Sigmoid colon (tissue), 4 donors: ENCODE measurements at regions not wholly inside any gene's neighbourhood (a gene's known extent, or its start where the extent isn't known, plus 50 kb on each side); places are given as distances from the start of the nearest gene placed in this dataset.

ENCODE experiments used
- POLR2A ChIP-seq, 2 donors: fragments of 450-650 bp; IDR thresholded peaks; one replicate each; pipeline ENCODE4 v1.6.1; 2016; ENCODE audit warnings: antibody characterized with exemption in 2 of 2, mild to moderate bottlenecking in 2 of 2, moderate library complexity in 2 of 2
- POLR2AphosphoS5 ChIP-seq, 4 donors: sonication (generic); formaldehyde crosslinking; IDR thresholded peaks; one replicate each; pipeline ENCODE4 v1.6.1; 2017; ENCODE audit warnings: antibody characterized with exemption in 4 of 4
- TF ChIP-seq, protein P1 (sequence below), 4 experiments: fragments of 450-650 bp in 3 of 4; fragments of 200-600 bp in 1 of 4; IDR thresholded peaks; one replicate each; pipeline ENCODE4 v1.5.1; 2016 to 2019; ENCODE audit warnings: antibody characterized with exemption in 4 of 4, mild to moderate bottlenecking in 3 of 4, moderate library complexity in 2 of 4

DNA sequence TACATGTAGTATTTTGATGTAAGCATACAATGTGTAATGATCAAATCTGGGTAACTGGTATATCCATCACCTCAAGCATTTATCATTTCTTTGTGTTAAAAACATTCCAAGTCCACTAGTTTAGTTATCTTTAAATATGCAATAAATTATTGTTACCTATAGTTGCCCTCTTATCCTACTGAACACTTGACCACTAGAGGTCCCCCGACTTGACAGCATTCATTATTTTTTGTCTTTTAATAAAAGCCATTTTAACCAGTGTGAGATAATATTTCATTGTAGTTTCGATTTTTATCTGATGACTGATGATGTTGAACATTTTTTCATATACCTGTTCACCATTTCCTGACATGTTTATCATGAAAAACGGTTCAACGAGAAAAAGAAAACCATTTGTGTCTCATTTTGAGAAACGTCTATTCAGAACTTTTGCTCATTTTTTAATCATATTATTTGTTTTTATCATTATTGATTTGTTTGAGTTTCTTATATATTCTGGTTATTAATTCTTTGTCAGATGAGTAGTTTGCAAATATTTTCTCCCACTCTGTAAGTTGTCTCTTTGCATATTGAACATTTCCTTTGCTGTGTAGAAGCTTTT is 199.0 kb upstream of the CXXC4 start:
- TF ChIP-seq POLR2A (IDR thresholded peaks at IDR 0.05) (no peak), POLR2AphosphoS5 (IDR thresholded peaks at IDR 0.05) (no peak)
- TF ChIP-seq, protein P1, sequence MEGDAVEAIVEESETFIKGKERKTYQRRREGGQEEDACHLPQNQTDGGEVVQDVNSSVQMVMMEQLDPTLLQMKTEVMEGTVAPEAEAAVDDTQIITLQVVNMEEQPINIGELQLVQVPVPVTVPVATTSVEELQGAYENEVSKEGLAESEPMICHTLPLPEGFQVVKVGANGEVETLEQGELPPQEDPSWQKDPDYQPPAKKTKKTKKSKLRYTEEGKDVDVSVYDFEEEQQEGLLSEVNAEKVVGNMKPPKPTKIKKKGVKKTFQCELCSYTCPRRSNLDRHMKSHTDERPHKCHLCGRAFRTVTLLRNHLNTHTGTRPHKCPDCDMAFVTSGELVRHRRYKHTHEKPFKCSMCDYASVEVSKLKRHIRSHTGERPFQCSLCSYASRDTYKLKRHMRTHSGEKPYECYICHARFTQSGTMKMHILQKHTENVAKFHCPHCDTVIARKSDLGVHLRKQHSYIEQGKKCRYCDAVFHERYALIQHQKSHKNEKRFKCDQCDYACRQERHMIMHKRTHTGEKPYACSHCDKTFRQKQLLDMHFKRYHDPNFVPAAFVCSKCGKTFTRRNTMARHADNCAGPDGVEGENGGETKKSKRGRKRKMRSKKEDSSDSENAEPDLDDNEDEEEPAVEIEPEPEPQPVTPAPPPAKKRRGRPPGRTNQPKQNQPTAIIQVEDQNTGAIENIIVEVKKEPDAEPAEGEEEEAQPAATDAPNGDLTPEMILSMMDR (IDR thresholded peaks at IDR 0.05) = no peak
